GM21367 (cell line): ENCODE measurements at regions not wholly inside any gene's neighbourhood (a gene's known extent, or its start where the extent isn't known, plus 50 kb on each side); places are given as distances from the start of the nearest gene placed in this dataset.
"Not testable (repeated sequence)": the region's sequence is repeated elsewhere in the genome, so short reads cannot be mapped to it uniquely, and the experiment has no call there.

Experiments used
- ATAC-seq: cut with Tn5 transposase; IDR thresholded peaks from one replicate; pipeline ENCODE4 v1.9.1; 2021; ENCODE audit not compliant: unreplicated experiment

GRCh38 chr17:64773386-64773835, 111.3 kb upstream of the SMURF2 start:
- ATAC-seq = no peak

- no peak for ATAC-seq
Observed at GRCh38 chr17:64772845-64773299, 110.8 kb upstream of the SMURF2 start.

GRCh38 chr17:64771980-64772844, 110.1 kb upstream of the SMURF2 start:
- no peak for ATAC-seq

- ATAC-seq = no peak
Observed at GRCh38 chr17:64769712-64770111, 107.6 kb upstream of the SMURF2 start.

GRCh38 chr17:64767269-64767997, 105.3 kb upstream of the SMURF2 start:
- ATAC-seq = no peak

- ATAC-seq = no peak
Observed at GRCh38 chr17:64765191-64765889, 103.2 kb upstream of the SMURF2 start.

- no peak for ATAC-seq
Observed at GRCh38 chr17:64750891-64751677, 89.0 kb upstream of the SMURF2 start.

- no peak for ATAC-seq
Observed at GRCh38 chr17:64750478-64750877, 88.4 kb upstream of the SMURF2 start.

GRCh38 chr17:64749306-64749705, 87.2 kb upstream of the SMURF2 start:
- no peak for ATAC-seq

- no peak for ATAC-seq
Observed at GRCh38 chr17:64747938-64748540, 85.9 kb upstream of the SMURF2 start.

GRCh38 chr17:64742326-64742725, 80.2 kb upstream of the SMURF2 start:
- ATAC-seq = no peak

GRCh38 chr17:64741916-64742315, 79.8 kb upstream of the SMURF2 start:
- not testable (repeated sequence) for ATAC-seq

- no peak for ATAC-seq
Observed at GRCh38 chr17:64741038-64741641, 79.0 kb upstream of the SMURF2 start.

- ATAC-seq = no peak
Observed at GRCh38 chr17:64739316-64740058, 77.4 kb upstream of the SMURF2 start.

- no peak for ATAC-seq
Observed at GRCh38 chr17:64736804-64737492, 74.8 kb upstream of the SMURF2 start.

- no peak for ATAC-seq
Observed at GRCh38 chr17:64732336-64733006, 70.4 kb upstream of the SMURF2 start.

- not testable (repeated sequence) for ATAC-seq
Observed at GRCh38 chr17:64730023-64730422, 67.9 kb upstream of the SMURF2 start.

GRCh38 chr17:64729201-64729600, 67.1 kb upstream of the SMURF2 start:
- ATAC-seq = no peak
